A673 (cell line): ENCODE measurements at regions not wholly inside any gene's neighbourhood (a gene's known extent, or its start where the extent isn't known, plus 50 kb on each side); places are given as distances from the start of the nearest gene placed in this dataset.

Source experiments
- CTCF ChIP-seq: fragments of 300-800, 200-600 bp; sonication (generic); conservative IDR thresholded peaks from 2 replicates; pipeline ENCODE4 v1.5.1; 2017; ENCODE audit warnings: low read depth, mild to moderate bottlenecking, antibody characterized with exemption, low read length, moderate library complexity, mixed read lengths
- EZH2 ChIP-seq: fragments of 200-600 bp; sonication (generic); IDR thresholded peaks from 2 replicates; pipeline ENCODE4 v1.6.1; 2017; ENCODE audit warnings: borderline replicate concordance, low read depth, mild to moderate bottlenecking, mixed read lengths, antibody characterized with exemption, low read length; ENCODE audit not compliant: poor library complexity, severe bottlenecking

GRCh38 chr6:104312851-104313250 is 546.9 kb downstream of the HACE1 start:
- TF ChIP-seq CTCF (no peak), EZH2 (no peak)
